A673 (cell line): ENCODE measurements at regions not wholly inside any gene's neighbourhood (a gene's known extent, or its start where the extent isn't known, plus 50 kb on each side); places are given as distances from the start of the nearest gene placed in this dataset.

Experiments used
- EZH2 ChIP-seq: fragments of 200-600 bp; sonication (generic); IDR thresholded peaks from 2 replicates; pipeline ENCODE4 v1.6.1; 2017; ENCODE audit warnings: borderline replicate concordance, low read depth, mild to moderate bottlenecking, mixed read lengths, antibody characterized with exemption, low read length; ENCODE audit not compliant: poor library complexity, severe bottlenecking
- TF ChIP-seq, protein P1 (sequence below): fragments of 300-800, 200-600 bp; sonication (generic); conservative IDR thresholded peaks from 2 replicates; pipeline ENCODE4 v1.5.1; 2017; ENCODE audit warnings: low read depth, mild to moderate bottlenecking, antibody characterized with exemption, low read length, moderate library complexity, mixed read lengths

DNA sequence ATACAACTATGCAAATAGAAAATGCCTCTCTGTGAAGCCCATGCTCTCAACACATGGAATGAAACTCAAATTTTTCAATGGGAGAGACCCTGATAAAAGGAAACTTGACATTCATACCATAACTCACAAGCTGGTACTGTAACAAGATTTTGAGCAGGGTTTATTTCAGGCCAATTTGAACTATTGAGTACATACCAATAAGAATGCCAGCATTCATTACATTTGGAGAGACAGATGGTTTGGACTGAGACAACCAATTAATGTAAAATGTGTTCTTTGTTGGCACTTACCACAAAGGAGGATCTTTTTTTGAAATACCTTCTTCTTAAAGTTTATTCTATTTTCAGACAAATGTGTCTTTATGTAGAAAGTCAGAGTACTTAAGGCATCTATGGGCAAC, 1357.0 kb upstream of the GOT2 start:
- no peak for TF ChIP-seq EZH2
- TF ChIP-seq, protein P1, sequence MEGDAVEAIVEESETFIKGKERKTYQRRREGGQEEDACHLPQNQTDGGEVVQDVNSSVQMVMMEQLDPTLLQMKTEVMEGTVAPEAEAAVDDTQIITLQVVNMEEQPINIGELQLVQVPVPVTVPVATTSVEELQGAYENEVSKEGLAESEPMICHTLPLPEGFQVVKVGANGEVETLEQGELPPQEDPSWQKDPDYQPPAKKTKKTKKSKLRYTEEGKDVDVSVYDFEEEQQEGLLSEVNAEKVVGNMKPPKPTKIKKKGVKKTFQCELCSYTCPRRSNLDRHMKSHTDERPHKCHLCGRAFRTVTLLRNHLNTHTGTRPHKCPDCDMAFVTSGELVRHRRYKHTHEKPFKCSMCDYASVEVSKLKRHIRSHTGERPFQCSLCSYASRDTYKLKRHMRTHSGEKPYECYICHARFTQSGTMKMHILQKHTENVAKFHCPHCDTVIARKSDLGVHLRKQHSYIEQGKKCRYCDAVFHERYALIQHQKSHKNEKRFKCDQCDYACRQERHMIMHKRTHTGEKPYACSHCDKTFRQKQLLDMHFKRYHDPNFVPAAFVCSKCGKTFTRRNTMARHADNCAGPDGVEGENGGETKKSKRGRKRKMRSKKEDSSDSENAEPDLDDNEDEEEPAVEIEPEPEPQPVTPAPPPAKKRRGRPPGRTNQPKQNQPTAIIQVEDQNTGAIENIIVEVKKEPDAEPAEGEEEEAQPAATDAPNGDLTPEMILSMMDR: no peak
